OCI-LY7 (cell line): ENCODE measurements at regions not wholly inside any gene's neighbourhood (a gene's known extent, or its start where the extent isn't known, plus 50 kb on each side); places are given as distances from the start of the nearest gene placed in this dataset.

Experiments
- EZH2phosphoT487 ChIP-seq: fragments of 200-600 bp; sonication (generic); IDR thresholded peaks from 2 replicates; pipeline ENCODE4 v1.6.1; 2018; ENCODE audit warnings: low read depth, borderline replicate concordance, mild to moderate bottlenecking, mixed run types, antibody characterized with exemption, low read length, moderate library complexity, mixed read lengths
- TF ChIP-seq, protein P1 (sequence below): fragments of 200-600 bp; sonication (generic); conservative IDR thresholded peaks from 2 replicates; pipeline ENCODE4 v1.5.1; 2014; ENCODE audit warnings: mild to moderate bottlenecking, antibody characterized with exemption, low read length, moderate library complexity, mixed read lengths

DNA sequence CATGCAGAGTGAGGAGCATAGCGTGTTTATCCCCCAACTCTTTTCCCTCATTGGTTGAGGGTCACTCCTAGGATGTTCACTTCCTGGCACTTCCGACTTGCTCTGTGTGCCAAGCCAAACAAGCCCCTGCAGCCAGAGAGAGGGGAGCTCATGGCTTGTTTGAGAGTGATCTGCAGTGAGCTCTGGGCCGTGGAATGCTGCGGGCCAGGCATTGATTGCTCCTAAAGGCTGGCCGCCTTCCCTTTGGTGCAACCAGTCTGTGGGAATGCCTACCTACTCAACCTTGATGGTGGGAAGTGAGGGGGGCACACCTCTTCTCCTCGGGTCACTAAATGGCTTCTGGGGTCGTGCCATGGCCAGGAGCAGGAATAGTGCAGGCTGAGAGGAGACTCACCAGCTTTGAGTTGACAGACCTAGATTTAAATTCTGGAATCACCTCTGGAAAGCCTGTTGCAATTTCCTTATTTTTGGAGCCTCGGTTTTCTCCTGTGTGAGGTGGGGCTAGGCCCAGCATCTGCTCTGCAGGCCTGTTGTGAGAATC lies 152.0 kb upstream of the STX18 start:
- TF ChIP-seq, protein P1, sequence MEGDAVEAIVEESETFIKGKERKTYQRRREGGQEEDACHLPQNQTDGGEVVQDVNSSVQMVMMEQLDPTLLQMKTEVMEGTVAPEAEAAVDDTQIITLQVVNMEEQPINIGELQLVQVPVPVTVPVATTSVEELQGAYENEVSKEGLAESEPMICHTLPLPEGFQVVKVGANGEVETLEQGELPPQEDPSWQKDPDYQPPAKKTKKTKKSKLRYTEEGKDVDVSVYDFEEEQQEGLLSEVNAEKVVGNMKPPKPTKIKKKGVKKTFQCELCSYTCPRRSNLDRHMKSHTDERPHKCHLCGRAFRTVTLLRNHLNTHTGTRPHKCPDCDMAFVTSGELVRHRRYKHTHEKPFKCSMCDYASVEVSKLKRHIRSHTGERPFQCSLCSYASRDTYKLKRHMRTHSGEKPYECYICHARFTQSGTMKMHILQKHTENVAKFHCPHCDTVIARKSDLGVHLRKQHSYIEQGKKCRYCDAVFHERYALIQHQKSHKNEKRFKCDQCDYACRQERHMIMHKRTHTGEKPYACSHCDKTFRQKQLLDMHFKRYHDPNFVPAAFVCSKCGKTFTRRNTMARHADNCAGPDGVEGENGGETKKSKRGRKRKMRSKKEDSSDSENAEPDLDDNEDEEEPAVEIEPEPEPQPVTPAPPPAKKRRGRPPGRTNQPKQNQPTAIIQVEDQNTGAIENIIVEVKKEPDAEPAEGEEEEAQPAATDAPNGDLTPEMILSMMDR = no peak
- TF ChIP-seq EZH2phosphoT487 = no peak
